ENCODE measurements at regions not wholly inside any gene's neighbourhood (a gene's known extent, or its start where the extent isn't known, plus 50 kb on each side); places are given as distances from the start of the nearest gene placed in this dataset.

DNA sequence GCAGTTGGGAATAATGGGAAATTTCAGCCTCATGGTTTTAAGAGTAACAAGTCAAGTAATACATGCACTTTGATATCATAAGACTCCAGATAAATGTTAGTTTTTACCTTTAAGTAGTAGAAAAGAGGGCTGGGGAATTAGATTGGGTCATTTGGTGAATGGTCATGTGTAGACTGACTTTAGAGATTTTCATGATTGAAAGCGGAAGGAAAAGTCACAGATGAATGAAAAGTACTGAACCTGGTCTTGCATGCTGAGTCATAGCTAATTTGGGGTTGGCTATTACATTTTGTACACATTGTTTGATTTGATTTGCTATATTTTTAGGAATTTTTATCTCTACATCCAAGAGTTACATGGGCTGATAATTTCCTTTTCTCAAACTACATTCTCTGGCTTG is 539.4 kb upstream of the SPHKAP start:
- TF ChIP-seq EP300 (IDR thresholded peaks at IDR 0.05) = no peak
- TF ChIP-seq CTCF (IDR thresholded peaks at IDR 0.05) = no peak
- no peak for TF ChIP-seq POLR2AphosphoS5 (IDR thresholded peaks at IDR 0.05)
- TF ChIP-seq POLR2A (IDR thresholded peaks at IDR 0.05) = no peak
- Histone ChIP-seq H3K4me1 (no peaks in the 10 kb centered on the region), H3K9me3 (peaks cover 0 to 6% (median 0%) of the 10 kb centered on the region in 4 donors), H3K36me3 (no peaks in the 10 kb centered on the region), H3K27ac (no peak overlapping the region), H3K4me3 (no peak overlapping the region), H3K27me3 (no peaks in the 10 kb centered on the region)
- 81 to 100% (median 92%) methylated on average over 1 of the region's 1 CpG for WGBS, 5 donors
- intact Hi-C loops (cut with DNase I; ENCODE audit: low total_unique reads) = no loop called here
- DNase-seq = no peak

GRCh38 chr2:228709788-228710371 is 528.4 kb upstream of the SPHKAP start:
- H3K9me3 ChIP-seq = peaks cover 0 to 14% (median 3%) of the 10 kb centered on the region in 4 donors
- H3K4me1 ChIP-seq = no peaks in the 10 kb centered on the region
- no peak for DNase-seq
- H3K4me3 ChIP-seq = no peak overlapping the region
- no peak overlapping the region for H3K27ac ChIP-seq
- TF ChIP-seq EP300 (IDR thresholded peaks at IDR 0.05) (no peak), POLR2A (IDR thresholded peaks at IDR 0.05) (no peak), POLR2AphosphoS5 (IDR thresholded peaks at IDR 0.05) (no peak), CTCF (IDR thresholded peaks at IDR 0.05) (no peak)
- WGBS, 5 donors = 62 to 83% (median 70%) methylated on average over 2 of the region's 2 CpGs
- intact Hi-C loops (cut with DNase I; ENCODE audit: low total_unique reads) = no loop called here
- no peaks in the 10 kb centered on the region for H3K36me3 ChIP-seq
- no peaks in the 10 kb centered on the region for H3K27me3 ChIP-seq

GRCh38 chr2:228707846-228708245 is 526.4 kb upstream of the SPHKAP start:
- no peaks in the 10 kb centered on the region for H3K4me1 ChIP-seq
- intact Hi-C loops (cut with DNase I; ENCODE audit: low total_unique reads) = no loop called here
- no peaks in the 10 kb centered on the region for H3K36me3 ChIP-seq
- TF ChIP-seq POLR2AphosphoS5 (IDR thresholded peaks at IDR 0.05) (no peak), POLR2A (IDR thresholded peaks at IDR 0.05) (no peak), EP300 (IDR thresholded peaks at IDR 0.05) (no peak), CTCF (IDR thresholded peaks at IDR 0.05) (no peak)
- no peak for DNase-seq
- 80 to 89% (median 85%) methylated on average over 3 of the region's 3 CpGs for WGBS, 5 donors
- H3K9me3 ChIP-seq = peaks cover 0 to 4% (median 0%) of the 10 kb centered on the region in 4 donors
- no peak overlapping the region for H3K27ac ChIP-seq
- H3K4me3 ChIP-seq = no peak overlapping the region
- no peaks in the 10 kb centered on the region for H3K27me3 ChIP-seq

DNA sequence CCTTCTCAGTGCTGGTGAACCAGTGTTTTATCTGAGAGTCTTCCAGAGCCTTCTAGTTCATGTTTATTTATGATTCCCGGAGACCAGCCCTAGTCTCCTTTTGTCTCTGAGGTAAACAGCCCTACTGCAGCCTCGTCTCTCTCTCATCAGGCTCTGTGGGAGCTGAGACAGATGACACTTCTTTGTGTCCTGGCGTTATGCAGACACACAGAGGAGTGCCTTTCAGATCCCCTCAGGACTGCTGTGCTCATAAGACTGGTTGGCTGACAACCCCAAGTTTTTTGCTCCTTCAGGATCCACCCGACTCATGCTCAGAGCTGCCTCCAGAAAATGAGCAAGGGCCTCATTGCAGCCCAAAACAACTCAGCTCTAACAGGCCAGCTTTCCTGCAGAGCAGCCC is 523.8 kb upstream of the SPHKAP start:
- WGBS, 5 donors = 16 to 19% (median 17%) methylated on average over 4 of the region's 4 CpGs
- intact Hi-C loops (cut with DNase I; ENCODE audit: low total_unique reads) = no loop called here

More for the DNA sequence above, 523.8 kb upstream of the SPHKAP start:
- no peak overlapping the region for H3K4me3 ChIP-seq
- no peaks in the 10 kb centered on the region for H3K36me3 ChIP-seq
- no peak overlapping the region for H3K27ac ChIP-seq
- H3K27me3 ChIP-seq = no peaks in the 10 kb centered on the region
- no peaks in the 10 kb centered on the region for H3K4me1 ChIP-seq
- TF ChIP-seq EP300 (IDR thresholded peaks at IDR 0.05) (no peak), POLR2AphosphoS5 (IDR thresholded peaks at IDR 0.05) (no peak), POLR2A (IDR thresholded peaks at IDR 0.05) (no peak), CTCF (IDR thresholded peaks at IDR 0.05) (no peak)
- DNase-seq = no peak
- H3K9me3 ChIP-seq = no peaks in the 10 kb centered on the region

Measured in stomach (tissue), 8 donors.